Neutrophil (primary cell): ENCODE measurements at regions not wholly inside any gene's neighbourhood (a gene's known extent, or its start where the extent isn't known, plus 50 kb on each side); places are given as distances from the start of the nearest gene placed in this dataset.

Experiments
- H3K27ac ChIP-seq: fragments of 200-600 bp; sonication (generic); 2 replicates; pipeline ENCODE4 v1.5.1; 2016; ENCODE audit warnings: mild to moderate bottlenecking, moderate library complexity
- H3K27me3 ChIP-seq: fragments of 200-600 bp; sonication (generic); 2 replicates; pipeline ENCODE4 v1.6.0; 2016; ENCODE audit warnings: mild to moderate bottlenecking
- H3K36me3 ChIP-seq: fragments of 200-600 bp; sonication (generic); 2 replicates; pipeline ENCODE4 v1.5.1; 2017
- H3K4me1 ChIP-seq, 2 experiments: fragments of 200-600 bp in 1 of 2; sonication (generic) in 1 of 2; 1 replicate in 1 of 2; 2 replicates in 1 of 2; pipeline versions ENCODE4 v1.5.1 to v1.6.1; 2013 to 2016; ENCODE audit warnings: low read depth in 1 of 2, low read length in 1 of 2, mild to moderate bottlenecking in 1 of 2, moderate library complexity in 1 of 2; ENCODE audit not compliant: control insufficient read depth in 1 of 2, insufficient read depth in 1 of 2
- H3K4me3 ChIP-seq, 2 experiments: fragments of 200-600 bp in 1 of 2; sonication (generic) in 1 of 2; 1 replicate in 1 of 2; 2 replicates in 1 of 2; pipeline ENCODE4 v1.5.1; 2013 to 2016; ENCODE audit warnings: low read depth in 1 of 2, low read length in 1 of 2, mild to moderate bottlenecking in 1 of 2, moderate library complexity in 1 of 2
- H3K9me3 ChIP-seq: fragments of 200-600 bp; sonication (generic); 2 replicates; pipeline ENCODE4 v1.5.1; 2016
- TF ChIP-seq, protein P1 (sequence below): fragments of 200-600 bp; sonication (generic); IDR thresholded peaks from 2 replicates; pipeline ENCODE4 v1.5.1; 2016; ENCODE audit warnings: antibody characterized with exemption

DNA sequence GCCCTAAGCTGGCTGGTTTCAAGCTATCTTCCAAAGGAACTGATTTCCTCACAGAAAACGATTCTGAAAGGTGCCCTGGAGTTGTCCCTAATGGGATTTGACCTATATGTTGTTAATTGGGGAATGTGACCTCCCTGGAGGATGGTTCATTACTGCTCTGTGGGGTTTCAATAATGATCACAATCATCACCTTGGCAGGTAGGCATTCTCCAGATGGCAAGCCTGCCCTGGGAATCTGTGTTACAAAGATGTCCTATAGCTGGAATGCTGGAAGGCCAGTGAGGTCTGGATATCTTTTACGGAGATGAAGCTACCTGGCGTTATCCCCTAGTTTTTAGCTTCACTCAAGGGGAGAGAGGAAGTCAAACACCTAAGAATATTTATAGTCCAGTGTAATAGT, 167.6 kb downstream of the TTC8 start:
- Histone ChIP-seq H3K27ac (no peak overlapping the region), H3K9me3 (no peaks in the 10 kb centered on the region), H3K36me3 (no peaks in the 10 kb centered on the region), H3K27me3 (no peaks in the 10 kb centered on the region), H3K4me1 (no peaks in the 10 kb centered on the region), H3K4me3 (no peak overlapping the region)
- TF ChIP-seq, protein P1, sequence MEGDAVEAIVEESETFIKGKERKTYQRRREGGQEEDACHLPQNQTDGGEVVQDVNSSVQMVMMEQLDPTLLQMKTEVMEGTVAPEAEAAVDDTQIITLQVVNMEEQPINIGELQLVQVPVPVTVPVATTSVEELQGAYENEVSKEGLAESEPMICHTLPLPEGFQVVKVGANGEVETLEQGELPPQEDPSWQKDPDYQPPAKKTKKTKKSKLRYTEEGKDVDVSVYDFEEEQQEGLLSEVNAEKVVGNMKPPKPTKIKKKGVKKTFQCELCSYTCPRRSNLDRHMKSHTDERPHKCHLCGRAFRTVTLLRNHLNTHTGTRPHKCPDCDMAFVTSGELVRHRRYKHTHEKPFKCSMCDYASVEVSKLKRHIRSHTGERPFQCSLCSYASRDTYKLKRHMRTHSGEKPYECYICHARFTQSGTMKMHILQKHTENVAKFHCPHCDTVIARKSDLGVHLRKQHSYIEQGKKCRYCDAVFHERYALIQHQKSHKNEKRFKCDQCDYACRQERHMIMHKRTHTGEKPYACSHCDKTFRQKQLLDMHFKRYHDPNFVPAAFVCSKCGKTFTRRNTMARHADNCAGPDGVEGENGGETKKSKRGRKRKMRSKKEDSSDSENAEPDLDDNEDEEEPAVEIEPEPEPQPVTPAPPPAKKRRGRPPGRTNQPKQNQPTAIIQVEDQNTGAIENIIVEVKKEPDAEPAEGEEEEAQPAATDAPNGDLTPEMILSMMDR: no peak

DNA sequence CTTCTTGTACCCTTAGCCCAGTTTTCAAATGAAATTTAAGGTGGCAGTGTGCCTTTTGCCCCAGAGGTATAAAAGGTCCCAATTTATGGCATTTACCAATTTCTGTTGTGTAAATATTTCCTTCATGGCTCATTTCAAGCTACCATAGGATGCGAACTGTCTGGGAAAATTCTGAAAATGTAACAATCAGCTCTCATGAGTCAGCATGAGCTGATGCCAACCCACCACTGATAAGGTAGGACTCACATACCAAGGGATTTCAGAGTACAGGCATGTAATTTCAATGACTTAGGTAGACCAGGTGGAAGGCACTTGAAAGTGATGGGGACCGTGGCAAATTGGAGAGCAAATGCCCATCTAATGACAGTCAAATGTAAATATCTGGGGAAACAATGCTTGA, 169.5 kb downstream of the TTC8 start:
- TF ChIP-seq, protein P1: no peak
- no peak overlapping the region for H3K27ac ChIP-seq

DNA sequence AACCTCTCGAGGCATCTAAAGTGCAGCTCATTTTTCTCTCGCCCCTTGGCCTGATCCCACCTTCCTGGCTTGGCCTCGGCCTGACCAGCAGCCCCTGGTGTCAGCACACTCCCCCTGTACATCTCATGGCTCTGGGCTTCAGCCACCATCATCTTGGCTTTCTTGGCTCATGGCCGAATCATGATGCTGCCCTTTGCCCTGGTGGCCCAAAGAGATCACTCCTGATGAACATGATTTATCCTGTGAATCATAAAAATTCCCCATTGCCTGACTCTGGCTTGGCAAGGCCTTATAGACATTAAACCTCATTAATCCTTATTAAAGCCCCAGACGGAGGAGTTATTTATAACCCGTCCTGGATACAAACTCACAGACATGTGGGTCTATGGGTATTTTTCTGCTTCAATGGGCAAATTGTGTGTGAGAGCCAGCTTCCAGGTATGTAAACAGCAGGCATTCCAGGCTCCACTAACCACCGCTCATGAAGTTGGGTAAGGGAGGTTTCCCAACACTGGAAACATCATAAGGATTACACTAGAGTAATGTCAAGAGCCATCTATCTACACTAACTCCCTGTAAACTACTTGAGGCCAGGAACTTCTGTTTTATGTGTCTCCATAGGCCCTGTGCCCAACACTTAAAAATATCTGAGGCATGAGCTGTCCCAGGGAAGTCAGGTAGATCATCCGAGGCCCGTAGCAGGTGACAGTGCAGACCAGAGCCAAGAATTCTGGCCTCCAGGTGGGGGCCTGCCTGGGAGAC, 171.2 kb downstream of the TTC8 start:
- peaks cover 5% of the 10 kb centered on the region for H3K27me3 ChIP-seq
- TF ChIP-seq, protein P1: no peak
- H3K27ac ChIP-seq: no peak overlapping the region
- no peaks in the 10 kb centered on the region for H3K9me3 ChIP-seq
- H3K36me3 ChIP-seq: no peaks in the 10 kb centered on the region
- H3K4me1 ChIP-seq: peaks cover 0 to 2% of the 10 kb centered on the region in 2 experiments
- H3K4me3 ChIP-seq: no peak overlapping the region

More for the DNA sequence above, 169.5 kb downstream of the TTC8 start:
- no peaks in the 10 kb centered on the region for H3K4me1 ChIP-seq
- no peaks in the 10 kb centered on the region for H3K9me3 ChIP-seq
- H3K27me3 ChIP-seq: peaks cover 1% of the 10 kb centered on the region
- H3K36me3 ChIP-seq: no peaks in the 10 kb centered on the region
- H3K4me3 ChIP-seq: no peak overlapping the region

DNA sequence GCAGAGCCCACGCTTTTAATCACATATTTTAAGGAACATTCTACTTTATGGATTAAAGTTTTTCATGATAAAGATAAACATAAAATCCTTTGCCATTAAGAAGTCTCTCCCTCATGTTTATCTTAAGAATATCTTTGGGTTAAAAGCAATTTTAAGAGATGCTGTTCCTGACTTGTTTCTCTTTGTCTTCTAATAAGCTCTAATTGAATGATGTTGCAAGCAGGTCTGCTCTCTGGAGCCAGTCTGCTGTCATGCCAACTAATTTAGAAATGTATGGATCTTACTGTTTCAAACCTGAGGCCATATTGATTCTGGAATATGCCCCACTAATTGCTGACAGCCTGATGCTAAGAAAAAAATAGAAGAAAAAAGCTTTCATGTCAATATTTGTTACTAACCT, 173.6 kb downstream of the TTC8 start:
- peaks cover 0 to 5% of the 10 kb centered on the region in 2 experiments for H3K4me1 ChIP-seq
- TF ChIP-seq, protein P1: no peak
- H3K9me3 ChIP-seq: no peaks in the 10 kb centered on the region
- H3K27ac ChIP-seq: no peak overlapping the region
- H3K4me3 ChIP-seq: no peak overlapping the region
- peaks cover 5% of the 10 kb centered on the region for H3K27me3 ChIP-seq
- no peaks in the 10 kb centered on the region for H3K36me3 ChIP-seq

DNA sequence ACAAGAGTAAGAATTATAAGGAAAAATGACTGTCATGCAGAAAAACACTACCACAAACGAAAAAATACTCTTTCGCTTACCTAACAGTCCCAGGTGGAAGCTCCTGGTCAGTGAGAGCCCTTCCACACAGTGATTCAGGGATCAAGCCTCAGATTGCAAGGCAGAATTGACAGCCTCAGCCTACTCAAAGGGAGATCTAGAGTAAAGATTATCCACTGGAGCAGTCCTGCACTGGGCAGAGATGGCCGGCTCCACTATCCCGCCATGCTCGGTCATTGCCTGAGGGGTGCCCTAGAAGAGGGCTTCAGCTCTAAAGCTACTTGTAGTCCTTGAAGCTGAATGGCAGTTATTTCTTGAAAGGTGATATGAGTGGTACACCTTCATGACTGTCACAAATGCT, 174.7 kb downstream of the TTC8 start:
- H3K9me3 ChIP-seq: no peaks in the 10 kb centered on the region
- no peak overlapping the region for H3K4me3 ChIP-seq
- H3K36me3 ChIP-seq: no peaks in the 10 kb centered on the region
- H3K27ac ChIP-seq: no peak overlapping the region
- peaks cover 0 to 5% of the 10 kb centered on the region in 2 experiments for H3K4me1 ChIP-seq
- peaks cover 5% of the 10 kb centered on the region for H3K27me3 ChIP-seq
- TF ChIP-seq, protein P1: no peak
